Adrenal gland (tissue), 5 donors: ENCODE measurements at regions not wholly inside any gene's neighbourhood (a gene's known extent, or its start where the extent isn't known, plus 50 kb on each side); places are given as distances from the start of the nearest gene placed in this dataset.

ENCODE experiments used
- POLR2A ChIP-seq, 2 donors: fragments of 450-650 bp; IDR thresholded peaks; one replicate each; pipeline ENCODE4 v1.6.1; 2017; ENCODE audit warnings: antibody characterized with exemption in 2 of 2, mild to moderate bottlenecking in 2 of 2, moderate library complexity in 1 of 2
- TF ChIP-seq, protein P1 (sequence below), 6 experiments: fragments of 450-650 bp in 4 of 6; fragments of 200-600 bp in 2 of 6; sonication (generic) in 1 of 6; IDR thresholded peaks; 1 replicate in 5 of 6; 2 replicates in 1 of 6; pipeline versions ENCODE4 v1.5.1 to v1.8.0; 2016 to 2021; ENCODE audit warnings: antibody characterized with exemption in 6 of 6, mild to moderate bottlenecking in 2 of 6, moderate library complexity in 1 of 6
- donor health status: DM: no; HTN: no; CAD: no.

DNA sequence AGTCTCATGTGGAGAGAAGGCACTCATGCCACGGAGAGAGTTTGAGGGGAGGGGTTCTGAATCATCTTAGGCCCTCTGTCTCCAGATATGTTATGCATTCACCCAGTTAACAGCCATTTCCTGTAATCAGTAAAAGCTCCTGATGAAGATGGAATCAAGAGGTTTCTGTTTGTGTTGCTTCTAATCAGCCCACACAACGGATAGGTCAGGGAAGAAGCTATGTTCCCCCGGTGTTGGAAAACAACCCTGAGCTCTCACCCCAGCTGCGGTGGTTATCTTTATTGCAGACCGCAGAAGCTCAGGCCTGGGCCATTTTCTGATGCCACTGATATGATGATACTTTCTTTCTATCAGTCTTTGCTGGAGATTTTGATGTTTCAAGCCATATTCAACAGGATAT, 338.5 kb upstream of the ONECUT1 start:
- TF ChIP-seq, protein P1, sequence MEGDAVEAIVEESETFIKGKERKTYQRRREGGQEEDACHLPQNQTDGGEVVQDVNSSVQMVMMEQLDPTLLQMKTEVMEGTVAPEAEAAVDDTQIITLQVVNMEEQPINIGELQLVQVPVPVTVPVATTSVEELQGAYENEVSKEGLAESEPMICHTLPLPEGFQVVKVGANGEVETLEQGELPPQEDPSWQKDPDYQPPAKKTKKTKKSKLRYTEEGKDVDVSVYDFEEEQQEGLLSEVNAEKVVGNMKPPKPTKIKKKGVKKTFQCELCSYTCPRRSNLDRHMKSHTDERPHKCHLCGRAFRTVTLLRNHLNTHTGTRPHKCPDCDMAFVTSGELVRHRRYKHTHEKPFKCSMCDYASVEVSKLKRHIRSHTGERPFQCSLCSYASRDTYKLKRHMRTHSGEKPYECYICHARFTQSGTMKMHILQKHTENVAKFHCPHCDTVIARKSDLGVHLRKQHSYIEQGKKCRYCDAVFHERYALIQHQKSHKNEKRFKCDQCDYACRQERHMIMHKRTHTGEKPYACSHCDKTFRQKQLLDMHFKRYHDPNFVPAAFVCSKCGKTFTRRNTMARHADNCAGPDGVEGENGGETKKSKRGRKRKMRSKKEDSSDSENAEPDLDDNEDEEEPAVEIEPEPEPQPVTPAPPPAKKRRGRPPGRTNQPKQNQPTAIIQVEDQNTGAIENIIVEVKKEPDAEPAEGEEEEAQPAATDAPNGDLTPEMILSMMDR (IDR thresholded peaks at IDR 0.05), result no peak
- TF ChIP-seq POLR2A (IDR thresholded peaks at IDR 0.05), result no peak
